Skeletal muscle tissue (tissue), 3 donors: ENCODE measurements at regions not wholly inside any gene's neighbourhood (a gene's known extent, or its start where the extent isn't known, plus 50 kb on each side); places are given as distances from the start of the nearest gene placed in this dataset.

ENCODE experiments used
- H3K27ac ChIP-seq: one replicate; pipeline ENCODE4 v1.7.0; 2013; ENCODE audit warnings: mild to moderate bottlenecking, low read depth, low read length, inconsistent platforms
- H3K27me3 ChIP-seq, 3 donors: one replicate each; pipeline ENCODE4 v1.7.0; 2013; ENCODE audit warnings: low read length in 3 of 3; ENCODE audit not compliant: control insufficient read depth in 3 of 3, insufficient read depth in 3 of 3
- H3K36me3 ChIP-seq, 3 donors: one replicate each; pipeline ENCODE4 v1.7.0; 2013; ENCODE audit warnings: low read length in 3 of 3; ENCODE audit not compliant: control insufficient read depth in 3 of 3, insufficient read depth in 3 of 3
- H3K4me1 ChIP-seq, 3 donors: one replicate each; pipeline ENCODE4 v1.7.0; 2013; ENCODE audit warnings: low read length in 3 of 3, mild to moderate bottlenecking in 3 of 3; ENCODE audit not compliant: control insufficient read depth in 3 of 3, insufficient read depth in 3 of 3
- H3K4me3 ChIP-seq, 3 donors: one replicate each; pipeline ENCODE4 v1.7.0; 2013; ENCODE audit warnings: low read length in 3 of 3
- H3K9ac ChIP-seq, 3 donors: one replicate each; pipeline ENCODE4 v1.7.0; 2013; ENCODE audit warnings: low read length in 3 of 3, mild to moderate bottlenecking in 3 of 3, moderate library complexity in 2 of 3, low read depth in 1 of 3
- H3K9me3 ChIP-seq, 3 donors: one replicate each; pipeline ENCODE4 v1.7.0; 2013; ENCODE audit warnings: low read length in 3 of 3; ENCODE audit not compliant: control insufficient read depth in 3 of 3
- donor health status: Osteomylitis.

- H3K9me3 ChIP-seq, result no peaks in the 10 kb centered on the region
- H3K27me3 ChIP-seq, result peaks cover 0 to 3% (median 0%) of the 10 kb centered on the region in 3 donors
- no peak overlapping the region for H3K9ac ChIP-seq
- H3K4me3 ChIP-seq, result no peak overlapping the region
- H3K27ac ChIP-seq, result no peak overlapping the region
- H3K36me3 ChIP-seq, result no peaks in the 10 kb centered on the region
- H3K4me1 ChIP-seq, result no peaks in the 10 kb centered on the region
Measured at GRCh38 chr2:128409326-128410034, 90.8 kb upstream of the HS6ST1 start.

GRCh38 chr2:128410035-128410757 lies 91.5 kb upstream of the HS6ST1 start:
- H3K36me3 ChIP-seq, result no peaks in the 10 kb centered on the region
- no peak overlapping the region for H3K27ac ChIP-seq
- H3K4me1 ChIP-seq, result no peaks in the 10 kb centered on the region

GRCh38 chr2:128410758-128411215 lies 92.1 kb upstream of the HS6ST1 start:
- peaks cover 0 to 3% (median 0%) of the 10 kb centered on the region in 3 donors for H3K27me3 ChIP-seq
- H3K27ac ChIP-seq, result no peak overlapping the region
- no peaks in the 10 kb centered on the region for H3K4me1 ChIP-seq
- no peak overlapping the region for H3K9ac ChIP-seq
- H3K9me3 ChIP-seq, result no peaks in the 10 kb centered on the region
- no peaks in the 10 kb centered on the region for H3K36me3 ChIP-seq
- H3K4me3 ChIP-seq, result no peak overlapping the region

More at GRCh38 chr2:128410035-128410757, 91.5 kb upstream of the HS6ST1 start:
- no peaks in the 10 kb centered on the region for H3K9me3 ChIP-seq
- no peak overlapping the region for H3K9ac ChIP-seq
- H3K27me3 ChIP-seq, result peaks cover 0 to 3% (median 0%) of the 10 kb centered on the region in 3 donors
- H3K4me3 ChIP-seq, result no peak overlapping the region

- no peak overlapping the region for H3K27ac ChIP-seq
- H3K4me1 ChIP-seq, result no peaks in the 10 kb centered on the region
- peaks cover 0 to 3% (median 0%) of the 10 kb centered on the region in 3 donors for H3K27me3 ChIP-seq
- H3K9me3 ChIP-seq, result no peaks in the 10 kb centered on the region
- no peak overlapping the region for H3K4me3 ChIP-seq
- H3K36me3 ChIP-seq, result no peaks in the 10 kb centered on the region
- no peak overlapping the region for H3K9ac ChIP-seq
Measured at GRCh38 chr2:128411431-128411830, 92.8 kb upstream of the HS6ST1 start.

GRCh38 chr2:128412181-128412871 lies 93.7 kb upstream of the HS6ST1 start:
- no peak overlapping the region for H3K4me3 ChIP-seq
- no peak overlapping the region for H3K9ac ChIP-seq
- no peaks in the 10 kb centered on the region for H3K4me1 ChIP-seq
- H3K27ac ChIP-seq, result no peak overlapping the region
- H3K9me3 ChIP-seq, result no peaks in the 10 kb centered on the region
- no peaks in the 10 kb centered on the region for H3K36me3 ChIP-seq
- peaks cover 0 to 1% (median 0%) of the 10 kb centered on the region in 3 donors for H3K27me3 ChIP-seq

GRCh38 chr2:128413014-128413717 lies 94.5 kb upstream of the HS6ST1 start:
- Histone ChIP-seq H3K36me3 (no peaks in the 10 kb centered on the region), H3K27me3 (no peaks in the 10 kb centered on the region), H3K9ac (no peak overlapping the region), H3K4me1 (no peaks in the 10 kb centered on the region), H3K27ac (no peak overlapping the region), H3K9me3 (no peaks in the 10 kb centered on the region), H3K4me3 (no peak overlapping the region)

GRCh38 chr2:128413718-128414341 lies 95.2 kb upstream of the HS6ST1 start:
- Histone ChIP-seq H3K4me3 (no peak overlapping the region), H3K4me1 (no peaks in the 10 kb centered on the region), H3K27ac (no peak overlapping the region), H3K9ac (no peak overlapping the region), H3K9me3 (no peaks in the 10 kb centered on the region), H3K36me3 (no peaks in the 10 kb centered on the region), H3K27me3 (no peaks in the 10 kb centered on the region)

- Histone ChIP-seq H3K27me3 (no peaks in the 10 kb centered on the region), H3K4me3 (no peak overlapping the region), H3K27ac (no peak overlapping the region)
Measured at GRCh38 chr2:128414351-128414750, 95.7 kb upstream of the HS6ST1 start.

GRCh38 chr2:128414946-128415778 lies 96.5 kb upstream of the HS6ST1 start:
- no peak overlapping the region for H3K4me3 ChIP-seq
- no peaks in the 10 kb centered on the region for H3K27me3 ChIP-seq
- no peaks in the 10 kb centered on the region for H3K36me3 ChIP-seq

More at GRCh38 chr2:128414351-128414750, 95.7 kb upstream of the HS6ST1 start:
- Histone ChIP-seq H3K9ac (no peak overlapping the region), H3K4me1 (no peaks in the 10 kb centered on the region), H3K36me3 (no peaks in the 10 kb centered on the region), H3K9me3 (no peaks in the 10 kb centered on the region)

More at GRCh38 chr2:128414946-128415778, 96.5 kb upstream of the HS6ST1 start:
- H3K4me1 ChIP-seq, result no peaks in the 10 kb centered on the region
- H3K27ac ChIP-seq, result no peak overlapping the region
- H3K9ac ChIP-seq, result no peak overlapping the region
- no peaks in the 10 kb centered on the region for H3K9me3 ChIP-seq
